Liver (tissue), 8 donors: ENCODE measurements at regions not wholly inside any gene's neighbourhood (a gene's known extent, or its start where the extent isn't known, plus 50 kb on each side); places are given as distances from the start of the nearest gene placed in this dataset.

ENCODE experiments used
- DNase-seq: peaks from one replicate; pipeline ENCODE4 v3.0.0-alpha.2; 2017; ENCODE audit warnings: low spot score
- H3K27ac ChIP-seq, 2 donors: one replicate each; pipeline ENCODE4 v1.7.0; 2013; ENCODE audit warnings: inconsistent platforms in 2 of 2, low read length in 2 of 2, control low read depth in 1 of 2, low read depth in 1 of 2, mild to moderate bottlenecking in 1 of 2
- H3K27me3 ChIP-seq, 4 donors: one replicate each; pipeline versions ENCODE4 v1.6.1 to v1.7.0; 2013; ENCODE audit warnings: low read length in 3 of 4, inconsistent platforms in 1 of 4, mild to moderate bottlenecking in 1 of 4, moderate library complexity in 1 of 4; ENCODE audit not compliant: control insufficient read depth in 4 of 4, insufficient read depth in 4 of 4
- H3K36me3 ChIP-seq, 4 donors: one replicate each; pipeline versions ENCODE4 v1.6.1 to v1.7.0; 2013; ENCODE audit warnings: low read length in 3 of 4, mild to moderate bottlenecking in 3 of 4, low read depth in 1 of 4, moderate library complexity in 1 of 4; ENCODE audit not compliant: control insufficient read depth in 4 of 4, insufficient read depth in 3 of 4
- H3K4me1 ChIP-seq, 4 donors: one replicate each; pipeline versions ENCODE4 v1.6.1 to v1.7.0; 2013; ENCODE audit warnings: low read length in 3 of 4, mild to moderate bottlenecking in 3 of 4, moderate library complexity in 1 of 4; ENCODE audit not compliant: control insufficient read depth in 4 of 4, insufficient read depth in 4 of 4
- H3K4me3 ChIP-seq, 3 donors: one replicate each; pipeline versions ENCODE4 v1.6.1 to v1.7.0; 2013; ENCODE audit warnings: low read length in 3 of 3, control low read depth in 1 of 3, low read depth in 1 of 3, mild to moderate bottlenecking in 1 of 3
- H3K9ac ChIP-seq, 2 donors: one replicate each; pipeline ENCODE4 v1.7.0; 2013; ENCODE audit warnings: low read length in 2 of 2, mild to moderate bottlenecking in 2 of 2, moderate library complexity in 2 of 2, control low read depth in 1 of 2, low read depth in 1 of 2
- H3K9me3 ChIP-seq, 4 donors: one replicate each; pipeline versions ENCODE4 v1.6.1 to v1.7.0; 2013; ENCODE audit warnings: low read length in 3 of 4; ENCODE audit not compliant: control insufficient read depth in 4 of 4
- CTCF ChIP-seq: fragments of 150-350 bp; IDR thresholded peaks from 2 replicates; pipeline ENCODE4 v1.5.1; 2017; ENCODE audit warnings: improper control_type of control experiment, low read depth, low read length; ENCODE audit not compliant: missing input control
- EGR1 ChIP-seq, 2 donors: IDR thresholded peaks; 2 replicates each; pipeline ENCODE4 v1.6.1; 2016 to 2018; ENCODE audit warnings: antibody characterized with exemption in 2 of 2, low read depth in 2 of 2
- FOXA1 ChIP-seq: IDR thresholded peaks from 2 replicates; pipeline ENCODE4 v1.6.1; 2016; ENCODE audit warnings: antibody characterized with exemption
- FOXA2 ChIP-seq: IDR thresholded peaks from 2 replicates; pipeline ENCODE4 v1.6.1; 2016; ENCODE audit warnings: antibody characterized with exemption
- GABPA ChIP-seq, 2 donors: IDR thresholded peaks in 1 of 2; conservative IDR thresholded peaks in 1 of 2; 2 replicates each; pipeline ENCODE4 v1.6.1; 2016; ENCODE audit warnings: antibody characterized with exemption in 2 of 2, mild to moderate bottlenecking in 1 of 2, moderate library complexity in 1 of 2
- HNF4A ChIP-seq, 2 donors: conservative IDR thresholded peaks; 2 replicates each; pipeline ENCODE4 v1.6.1; 2016; ENCODE audit warnings: antibody characterized with exemption in 2 of 2, mild to moderate bottlenecking in 2 of 2
- HNF4G ChIP-seq: IDR thresholded peaks from 2 replicates; pipeline ENCODE4 v1.6.1; 2016; ENCODE audit warnings: antibody characterized with exemption
- JUND ChIP-seq, 2 donors: IDR thresholded peaks; 2 replicates each; pipeline ENCODE4 v1.6.1; 2016; ENCODE audit warnings: antibody characterized with exemption in 2 of 2
- NR2F2 ChIP-seq: IDR thresholded peaks from 2 replicates; pipeline ENCODE4 v1.6.1; 2016; ENCODE audit warnings: antibody characterized with exemption
- RAD21 ChIP-seq, 2 donors: IDR thresholded peaks; 2 replicates each; pipeline ENCODE4 v1.6.1; 2016; ENCODE audit warnings: antibody characterized with exemption in 2 of 2, mild to moderate bottlenecking in 2 of 2
- RXRA ChIP-seq, 2 donors: IDR thresholded peaks; 2 replicates each; pipeline ENCODE4 v1.6.1; 2017 to 2018; ENCODE audit warnings: antibody characterized with exemption in 2 of 2, mild to moderate bottlenecking in 1 of 2
- SP1 ChIP-seq: IDR thresholded peaks from 2 replicates; pipeline ENCODE4 v1.6.1; 2018; ENCODE audit warnings: antibody characterized with exemption, mild to moderate bottlenecking
- TAF1 ChIP-seq: conservative IDR thresholded peaks from 2 replicates; pipeline ENCODE4 v1.6.1; 2016; ENCODE audit warnings: antibody characterized with exemption, mild to moderate bottlenecking
- YY1 ChIP-seq: IDR thresholded peaks from 2 replicates; pipeline ENCODE4 v1.6.1; 2016; ENCODE audit warnings: antibody characterized with exemption, mild to moderate bottlenecking
- WGBS: extraction: QIAGEN DNeasy Blood & Tissue Kit; methylation state at CpG from one replicate; pipeline ENCODE4 v1.1.7; 2013; 5-methylcytosine and 5-hydroxymethylcytosine counted together
- TF ChIP-seq, protein P1 (sequence below): IDR thresholded peaks from 2 replicates; pipeline ENCODE4 v1.6.1; 2016; ENCODE audit warnings: antibody characterized with exemption, mild to moderate bottlenecking
- TF ChIP-seq, protein P2 (sequence below): IDR thresholded peaks from 2 replicates; pipeline ENCODE4 v1.6.1; 2016; ENCODE audit warnings: antibody characterized with exemption
- TF ChIP-seq, protein P3 (sequence below): IDR thresholded peaks from 2 replicates; pipeline ENCODE4 v1.6.1; 2016; ENCODE audit warnings: antibody characterized with exemption
- TF ChIP-seq, protein P4 (sequence below): IDR thresholded peaks from 2 replicates; pipeline ENCODE4 v1.6.1; 2016; ENCODE audit warnings: antibody characterized with exemption
- donor health status: healthy.
- donor health status: healthy.
- donor health status: healthy.
- donor health status: healthy.
- donor health status: healthy.

- TF ChIP-seq, protein P1, sequence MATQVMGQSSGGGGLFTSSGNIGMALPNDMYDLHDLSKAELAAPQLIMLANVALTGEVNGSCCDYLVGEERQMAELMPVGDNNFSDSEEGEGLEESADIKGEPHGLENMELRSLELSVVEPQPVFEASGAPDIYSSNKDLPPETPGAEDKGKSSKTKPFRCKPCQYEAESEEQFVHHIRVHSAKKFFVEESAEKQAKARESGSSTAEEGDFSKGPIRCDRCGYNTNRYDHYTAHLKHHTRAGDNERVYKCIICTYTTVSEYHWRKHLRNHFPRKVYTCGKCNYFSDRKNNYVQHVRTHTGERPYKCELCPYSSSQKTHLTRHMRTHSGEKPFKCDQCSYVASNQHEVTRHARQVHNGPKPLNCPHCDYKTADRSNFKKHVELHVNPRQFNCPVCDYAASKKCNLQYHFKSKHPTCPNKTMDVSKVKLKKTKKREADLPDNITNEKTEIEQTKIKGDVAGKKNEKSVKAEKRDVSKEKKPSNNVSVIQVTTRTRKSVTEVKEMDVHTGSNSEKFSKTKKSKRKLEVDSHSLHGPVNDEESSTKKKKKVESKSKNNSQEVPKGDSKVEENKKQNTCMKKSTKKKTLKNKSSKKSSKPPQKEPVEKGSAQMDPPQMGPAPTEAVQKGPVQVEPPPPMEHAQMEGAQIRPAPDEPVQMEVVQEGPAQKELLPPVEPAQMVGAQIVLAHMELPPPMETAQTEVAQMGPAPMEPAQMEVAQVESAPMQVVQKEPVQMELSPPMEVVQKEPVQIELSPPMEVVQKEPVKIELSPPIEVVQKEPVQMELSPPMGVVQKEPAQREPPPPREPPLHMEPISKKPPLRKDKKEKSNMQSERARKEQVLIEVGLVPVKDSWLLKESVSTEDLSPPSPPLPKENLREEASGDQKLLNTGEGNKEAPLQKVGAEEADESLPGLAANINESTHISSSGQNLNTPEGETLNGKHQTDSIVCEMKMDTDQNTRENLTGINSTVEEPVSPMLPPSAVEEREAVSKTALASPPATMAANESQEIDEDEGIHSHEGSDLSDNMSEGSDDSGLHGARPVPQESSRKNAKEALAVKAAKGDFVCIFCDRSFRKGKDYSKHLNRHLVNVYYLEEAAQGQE = no peak
- TF ChIP-seq YY1 (no peak), SP1 (no peak), FOXA1 (no peak), GABPA (IDR thresholded peaks at IDR 0.05 in 1 of 2, conservative IDR thresholded peaks at IDR 0.05 in 1 of 2) (no peak), FOXA2 (no peak)
- TF ChIP-seq, protein P2, sequence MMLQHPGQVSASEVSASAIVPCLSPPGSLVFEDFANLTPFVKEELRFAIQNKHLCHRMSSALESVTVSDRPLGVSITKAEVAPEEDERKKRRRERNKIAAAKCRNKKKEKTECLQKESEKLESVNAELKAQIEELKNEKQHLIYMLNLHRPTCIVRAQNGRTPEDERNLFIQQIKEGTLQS = no peak
These were observed 782.3 kb downstream of the GALR1 start (continued) for GRCh38 chr18:78031991-78032390.

GRCh38 chr18:78032574-78032973 is 782.9 kb downstream of the GALR1 start:
- TF ChIP-seq GABPA (IDR thresholded peaks at IDR 0.05 in 1 of 2, conservative IDR thresholded peaks at IDR 0.05 in 1 of 2) (no peak), RXRA (IDR thresholded peaks at IDR 0.05) (no peak), RAD21 (IDR thresholded peaks at IDR 0.05) (no peak), EGR1 (IDR thresholded peaks at IDR 0.05; ENCODE audit: low read depth in 2 of 2) (no peak), JUND (IDR thresholded peaks at IDR 0.05) (no peak), YY1 (no peak), SP1 (no peak), TAF1 (no peak), CTCF (no peak), FOXA1 (no peak), HNF4G (no peak), FOXA2 (no peak), NR2F2 (no peak), HNF4A (conservative IDR thresholded peaks at IDR 0.05) (no peak)
- TF ChIP-seq, protein P3, sequence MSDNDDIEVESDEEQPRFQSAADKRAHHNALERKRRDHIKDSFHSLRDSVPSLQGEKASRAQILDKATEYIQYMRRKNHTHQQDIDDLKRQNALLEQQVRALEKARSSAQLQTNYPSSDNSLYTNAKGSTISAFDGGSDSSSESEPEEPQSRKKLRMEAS = no peak
- TF ChIP-seq, protein P2 = no peak
- TF ChIP-seq, protein P1 = no peak
- TF ChIP-seq, protein P4, sequence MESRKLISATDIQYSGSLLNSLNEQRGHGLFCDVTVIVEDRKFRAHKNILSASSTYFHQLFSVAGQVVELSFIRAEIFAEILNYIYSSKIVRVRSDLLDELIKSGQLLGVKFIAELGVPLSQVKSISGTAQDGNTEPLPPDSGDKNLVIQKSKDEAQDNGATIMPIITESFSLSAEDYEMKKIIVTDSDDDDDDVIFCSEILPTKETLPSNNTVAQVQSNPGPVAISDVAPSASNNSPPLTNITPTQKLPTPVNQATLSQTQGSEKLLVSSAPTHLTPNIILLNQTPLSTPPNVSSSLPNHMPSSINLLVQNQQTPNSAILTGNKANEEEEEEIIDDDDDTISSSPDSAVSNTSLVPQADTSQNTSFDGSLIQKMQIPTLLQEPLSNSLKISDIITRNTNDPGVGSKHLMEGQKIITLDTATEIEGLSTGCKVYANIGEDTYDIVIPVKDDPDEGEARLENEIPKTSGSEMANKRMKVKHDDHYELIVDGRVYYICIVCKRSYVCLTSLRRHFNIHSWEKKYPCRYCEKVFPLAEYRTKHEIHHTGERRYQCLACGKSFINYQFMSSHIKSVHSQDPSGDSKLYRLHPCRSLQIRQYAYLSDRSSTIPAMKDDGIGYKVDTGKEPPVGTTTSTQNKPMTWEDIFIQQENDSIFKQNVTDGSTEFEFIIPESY = no peak
- Histone ChIP-seq H3K4me3 (no peak overlapping the region), H3K9ac (no peak overlapping the region), H3K4me1 (no peaks in the 10 kb centered on the region), H3K27me3 (no peaks in the 10 kb centered on the region), H3K36me3 (no peaks in the 10 kb centered on the region), H3K9me3 (peaks cover 0 to 2% (median 0%) of the 10 kb centered on the region in 4 donors), H3K27ac (no peak overlapping the region)
- DNase-seq = no peak
- 81% methylated on average over 6 of the region's 6 CpGs for WGBS
